Tongue (tissue), 1 donor: ENCODE measurements at regions not wholly inside any gene's neighbourhood (a gene's known extent, or its start where the extent isn't known, plus 50 kb on each side); places are given as distances from the start of the nearest gene placed in this dataset.

Experiments used
- DNase-seq: peaks from one replicate; pipeline ENCODE4 v3.0.0-alpha.2; 2015

- DNase-seq, result no peak
Measured at GRCh38 chr11:128085276-128085675, 502.1 kb downstream of the ETS1 start.

- DNase-seq, result no peak
Measured at GRCh38 chr11:128082574-128082973, 504.8 kb downstream of the ETS1 start.

- no peak for DNase-seq
Measured at GRCh38 chr11:128069665-128070064, 517.7 kb downstream of the ETS1 start.

- DNase-seq, result no peak
Measured at GRCh38 chr11:128067780-128068179, 519.6 kb downstream of the ETS1 start.

- DNase-seq, result no peak
Measured at GRCh38 chr11:128066399-128066798, 521.0 kb downstream of the ETS1 start.

GRCh38 chr11:128061281-128061871 lies 526.0 kb downstream of the ETS1 start:
- peak; percentile 26 for DNase-seq

GRCh38 chr11:128058580-128059208 lies 528.7 kb downstream of the ETS1 start:
- DNase-seq, result no peak

- no peak for DNase-seq
Measured at GRCh38 chr11:128057786-128058395, 529.5 kb downstream of the ETS1 start.

- DNase-seq, result no peak
Measured at GRCh38 chr11:128055576-128056217, 531.7 kb downstream of the ETS1 start.

GRCh38 chr11:128053981-128054931 lies 533.1 kb downstream of the ETS1 start:
- DNase-seq, result no peak

- no peak for DNase-seq
Measured at GRCh38 chr11:128052912-128053641, 534.3 kb downstream of the ETS1 start.

- no peak for DNase-seq
Measured at GRCh38 chr11:128048121-128048520, 539.2 kb downstream of the ETS1 start.

- DNase-seq, result no peak
Measured at GRCh38 chr11:128047026-128047425, 540.3 kb downstream of the ETS1 start.

GRCh38 chr11:128046213-128046612 lies 541.1 kb downstream of the ETS1 start:
- DNase-seq, result no peak

GRCh38 chr11:128045094-128045725 lies 542.1 kb downstream of the ETS1 start:
- no peak for DNase-seq

- DNase-seq, result no peak
Measured at GRCh38 chr11:128042290-128042751, 545.0 kb downstream of the ETS1 start.

- DNase-seq, result no peak
Measured at GRCh38 chr11:128040603-128041002, 546.8 kb downstream of the ETS1 start.

- DNase-seq, result peak; percentile 73
Measured at GRCh38 chr11:128039140-128040021, 548.0 kb downstream of the ETS1 start.

- DNase-seq, result no peak
Measured at GRCh38 chr11:128036556-128037093, 550.7 kb downstream of the ETS1 start.

- DNase-seq, result no peak
Measured at GRCh38 chr11:128036006-128036405, 551.4 kb downstream of the ETS1 start.
